ENCODE measurements at regions not wholly inside any gene's neighbourhood (a gene's known extent, or its start where the extent isn't known, plus 50 kb on each side); places are given as distances from the start of the nearest gene placed in this dataset.
A peak's percentile ranks its signal among the peaks of the same experiment; 100 is the strongest.

- H3K4me3 ChIP-seq (ENCODE audit: low read length in 2 of 2), result peak overlapping the region in 1 of 2 donors; percentile 51
Measured at GRCh38 chr17:77801545-77802332, 156.8 kb upstream of the TNRC6C start.

GRCh38 chr17:77802333-77802615 is 156.2 kb upstream of the TNRC6C start:
- H3K9ac ChIP-seq (ENCODE audit: low read depth, low read length, poor library complexity), result no peak overlapping the region
- H3K18ac ChIP-seq (ENCODE audit: low read length), result peak overlapping the region; percentile 50
- H3K36me3 ChIP-seq (replicated peaks in 1 of 2; ENCODE audit: control insufficient read depth in 2 of 2, insufficient read depth in 2 of 2, low read length in 2 of 2), result peaks cover 0 to 2% of the 10 kb centered on the region in 2 donors
- H3K4me3 ChIP-seq (ENCODE audit: low read length in 2 of 2), result no peak overlapping the region
- H3K4me1 ChIP-seq (ENCODE audit: control insufficient read depth in 2 of 2, insufficient read depth in 1 of 2, low read depth in 1 of 2, low read length in 2 of 2), result peaks cover 13 to 24% of the 10 kb centered on the region in 2 donors
- H3K27me3 ChIP-seq (ENCODE audit: control insufficient read depth in 3 of 3, insufficient read depth in 3 of 3, low read depth in 1 of 3, low read length in 3 of 3), result peaks cover 0 to 8% (median 5%) of the 10 kb centered on the region in 3 experiments
- H4K91ac ChIP-seq (ENCODE audit: low read depth, low read length, poor library complexity), result no peak overlapping the region
- no peak overlapping the region for H2AK5ac ChIP-seq (ENCODE audit: low read depth, low read length)
- H3K79me1 ChIP-seq (ENCODE audit: low read depth, low read length), result peaks cover 2% of the 10 kb centered on the region
- no peak overlapping the region for H3K23ac ChIP-seq (ENCODE audit: low read depth, low read length, poor library complexity)
- no CpG with 5 or more reads among the region's 9 CpGs for WGBS, 2 donors (ENCODE audit: extremely low coverage in 2 of 2, insufficient read length in 2 of 2, insufficient replicate concordance in 1 of 2)
- no peak overlapping the region for H3K4ac ChIP-seq (ENCODE audit: low read length)
- H3K14ac ChIP-seq (ENCODE audit: low read length), result no peak overlapping the region
- H2AFZ ChIP-seq (ENCODE audit: low read length), result no peak overlapping the region
- no peak overlapping the region for H2BK15ac ChIP-seq (ENCODE audit: low read length)
- H4K8ac ChIP-seq (ENCODE audit: low read depth, low read length), result no peak overlapping the region
- H2BK5ac ChIP-seq (ENCODE audit: low read length), result no peak overlapping the region
- H3K9me3 ChIP-seq (replicated peaks in 1 of 2; ENCODE audit: control insufficient read depth in 2 of 2, insufficient read depth in 1 of 2, low read depth in 1 of 2, low read length in 2 of 2), result peaks cover 0 to 4% of the 10 kb centered on the region in 2 donors
- H2BK12ac ChIP-seq (ENCODE audit: low read length), result no peak overlapping the region
- H3K27ac ChIP-seq (replicated peaks; ENCODE audit: low read length), result no peak overlapping the region
- DNase-seq (ENCODE audit: low spot score), result no peak
- H2BK120ac ChIP-seq (ENCODE audit: low read depth, low read length), result no peak overlapping the region
- peak overlapping the region; percentile 72 for H3K4me2 ChIP-seq (ENCODE audit: insufficient read depth, low read length, poor library complexity, severe bottlenecking)

More at GRCh38 chr17:77801545-77802332, 156.8 kb upstream of the TNRC6C start:
- Histone ChIP-seq H3K4me2 (ENCODE audit: insufficient read depth, low read length, poor library complexity, severe bottlenecking) (no peak overlapping the region), H2BK12ac (ENCODE audit: low read length) (no peak overlapping the region), H3K4me1 (ENCODE audit: control insufficient read depth in 2 of 2, insufficient read depth in 1 of 2, low read depth in 1 of 2, low read length in 2 of 2) (peaks cover 13 to 24% of the 10 kb centered on the region in 2 donors), H3K27me3 (ENCODE audit: control insufficient read depth in 3 of 3, insufficient read depth in 3 of 3, low read depth in 1 of 3, low read length in 3 of 3) (peaks cover 0 to 8% (median 5%) of the 10 kb centered on the region in 3 experiments), H3K9ac (ENCODE audit: low read depth, low read length, poor library complexity) (no peak overlapping the region), H3K18ac (ENCODE audit: low read length) (peak overlapping the region; percentile 92), H3K23ac (ENCODE audit: low read depth, low read length, poor library complexity) (peak overlapping the region; percentile 45), H2BK15ac (ENCODE audit: low read length) (no peak overlapping the region), H3K27ac (replicated peaks; ENCODE audit: low read length) (no peak overlapping the region), H4K8ac (ENCODE audit: low read depth, low read length) (no peak overlapping the region), H4K91ac (ENCODE audit: low read depth, low read length, poor library complexity) (no peak overlapping the region), H2BK120ac (ENCODE audit: low read depth, low read length) (no peak overlapping the region), H3K4ac (ENCODE audit: low read length) (no peak overlapping the region), H3K36me3 (replicated peaks in 1 of 2; ENCODE audit: control insufficient read depth in 2 of 2, insufficient read depth in 2 of 2, low read length in 2 of 2) (peaks cover 0 to 2% of the 10 kb centered on the region in 2 donors), H2AFZ (ENCODE audit: low read length) (no peak overlapping the region), H3K79me1 (ENCODE audit: low read depth, low read length) (peaks cover 2% of the 10 kb centered on the region), H2AK5ac (ENCODE audit: low read depth, low read length) (peak overlapping the region; percentile 48), H3K9me3 (replicated peaks in 1 of 2; ENCODE audit: control insufficient read depth in 2 of 2, insufficient read depth in 1 of 2, low read depth in 1 of 2, low read length in 2 of 2) (peaks cover 0 to 4% of the 10 kb centered on the region in 2 donors), H3K14ac (ENCODE audit: low read length) (peak overlapping the region; percentile 91), H2BK5ac (ENCODE audit: low read length) (no peak overlapping the region)
- WGBS, 2 donors (ENCODE audit: extremely low coverage in 2 of 2, insufficient read length in 2 of 2, insufficient replicate concordance in 1 of 2), result no CpG with 5 or more reads among the region's 20 CpGs
- DNase-seq (ENCODE audit: low spot score), result no peak

- Histone ChIP-seq H3K14ac (ENCODE audit: low read length) (no peak overlapping the region), H3K4me1 (ENCODE audit: control insufficient read depth in 2 of 2, insufficient read depth in 1 of 2, low read depth in 1 of 2, low read length in 2 of 2) (peaks cover 13 to 24% of the 10 kb centered on the region in 2 donors), H2BK12ac (ENCODE audit: low read length) (no peak overlapping the region), H3K4me2 (ENCODE audit: insufficient read depth, low read length, poor library complexity, severe bottlenecking) (peak overlapping the region; percentile 72), H3K4ac (ENCODE audit: low read length) (no peak overlapping the region), H2BK5ac (ENCODE audit: low read length) (no peak overlapping the region), H4K91ac (ENCODE audit: low read depth, low read length, poor library complexity) (no peak overlapping the region), H2AK5ac (ENCODE audit: low read depth, low read length) (no peak overlapping the region), H3K27ac (replicated peaks; ENCODE audit: low read length) (no peak overlapping the region), H4K8ac (ENCODE audit: low read depth, low read length) (no peak overlapping the region), H3K27me3 (ENCODE audit: control insufficient read depth in 3 of 3, insufficient read depth in 3 of 3, low read depth in 1 of 3, low read length in 3 of 3) (peaks cover 0 to 6% (median 5%) of the 10 kb centered on the region in 3 experiments), H3K4me3 (ENCODE audit: low read length in 2 of 2) (no peak overlapping the region), H3K9ac (ENCODE audit: low read depth, low read length, poor library complexity) (no peak overlapping the region), H2BK120ac (ENCODE audit: low read depth, low read length) (no peak overlapping the region), H3K18ac (ENCODE audit: low read length) (peak overlapping the region; percentile 25), H3K79me1 (ENCODE audit: low read depth, low read length) (peaks cover 2% of the 10 kb centered on the region), H3K36me3 (replicated peaks in 1 of 2; ENCODE audit: control insufficient read depth in 2 of 2, insufficient read depth in 2 of 2, low read length in 2 of 2) (peaks cover 0 to 2% of the 10 kb centered on the region in 2 donors), H3K23ac (ENCODE audit: low read depth, low read length, poor library complexity) (no peak overlapping the region), H2BK15ac (ENCODE audit: low read length) (no peak overlapping the region), H3K9me3 (replicated peaks in 1 of 2; ENCODE audit: control insufficient read depth in 2 of 2, insufficient read depth in 1 of 2, low read depth in 1 of 2, low read length in 2 of 2) (peaks cover 0 to 4% of the 10 kb centered on the region in 2 donors), H2AFZ (ENCODE audit: low read length) (no peak overlapping the region)
- WGBS, 2 donors (ENCODE audit: extremely low coverage in 2 of 2, insufficient read length in 2 of 2, insufficient replicate concordance in 1 of 2), result no CpG with 5 or more reads among the region's 10 CpGs
- DNase-seq (ENCODE audit: low spot score), result peak; percentile 66
Measured at GRCh38 chr17:77802811-77803220, 155.7 kb upstream of the TNRC6C start.

- Histone ChIP-seq H2BK5ac (ENCODE audit: low read length) (no peak overlapping the region), H3K23ac (ENCODE audit: low read depth, low read length, poor library complexity) (peak overlapping the region; percentile 83), H3K4ac (ENCODE audit: low read length) (peak overlapping the region; percentile 87), H2AK5ac (ENCODE audit: low read depth, low read length) (no peak overlapping the region), H4K91ac (ENCODE audit: low read depth, low read length, poor library complexity) (peak overlapping the region; percentile 96), H3K14ac (ENCODE audit: low read length) (peak overlapping the region; percentile 92), H3K27me3 (ENCODE audit: control insufficient read depth in 3 of 3, insufficient read depth in 3 of 3, low read depth in 1 of 3, low read length in 3 of 3) (peaks cover 0 to 5% (median 4%) of the 10 kb centered on the region in 3 experiments), H2BK12ac (ENCODE audit: low read length) (peak overlapping the region; percentile 92), H3K4me3 (ENCODE audit: low read length in 2 of 2) (peak overlapping the region in 1 of 2 donors; percentile 69), H3K36me3 (replicated peaks in 1 of 2; ENCODE audit: control insufficient read depth in 2 of 2, insufficient read depth in 2 of 2, low read length in 2 of 2) (peaks cover 0 to 2% of the 10 kb centered on the region in 2 donors), H2BK15ac (ENCODE audit: low read length) (peak overlapping the region; percentile 29), H4K8ac (ENCODE audit: low read depth, low read length) (peak overlapping the region; percentile 70), H2AFZ (ENCODE audit: low read length) (no peak overlapping the region), H3K18ac (ENCODE audit: low read length) (peak overlapping the region; percentile 87), H3K4me1 (ENCODE audit: control insufficient read depth in 2 of 2, insufficient read depth in 1 of 2, low read depth in 1 of 2, low read length in 2 of 2) (peaks cover 13 to 24% of the 10 kb centered on the region in 2 donors), H3K79me1 (ENCODE audit: low read depth, low read length) (peaks cover 2% of the 10 kb centered on the region), H3K27ac (replicated peaks; ENCODE audit: low read length) (no peak overlapping the region), H3K4me2 (ENCODE audit: insufficient read depth, low read length, poor library complexity, severe bottlenecking) (no peak overlapping the region), H2BK120ac (ENCODE audit: low read depth, low read length) (no peak overlapping the region), H3K9me3 (replicated peaks in 1 of 2; ENCODE audit: control insufficient read depth in 2 of 2, insufficient read depth in 1 of 2, low read depth in 1 of 2, low read length in 2 of 2) (peaks cover 0 to 4% of the 10 kb centered on the region in 2 donors), H3K9ac (ENCODE audit: low read depth, low read length, poor library complexity) (peak overlapping the region; percentile 45)
- no peak for DNase-seq (ENCODE audit: low spot score)
- WGBS, 2 donors (ENCODE audit: extremely low coverage in 2 of 2, insufficient read length in 2 of 2, insufficient replicate concordance in 1 of 2), result no CpG with 5 or more reads among the region's 10 CpGs
Measured at GRCh38 chr17:77803726-77804125, 154.8 kb upstream of the TNRC6C start.
